Nephron progenitor cell (in vitro differentiated cells): ENCODE measurements at regions not wholly inside any gene's neighbourhood (a gene's known extent, or its start where the extent isn't known, plus 50 kb on each side); places are given as distances from the start of the nearest gene placed in this dataset.

Source experiments
- DNase-seq: peaks from one replicate; pipeline ENCODE4 v3.0.0; 2021
- H3K27ac Mint-ChIP-seq: 2 replicates; pipeline ENCODE4 v1.8.0; 2021; ENCODE audit warnings: mild to moderate bottlenecking, moderate library complexity, mixed read lengths
- H3K27me3 Mint-ChIP-seq: 2 replicates; pipeline ENCODE4 v1.8.0; 2021; ENCODE audit warnings: mild to moderate bottlenecking, low read depth, mixed read lengths; ENCODE audit not compliant: poor library complexity
- H3K36me3 Mint-ChIP-seq: 2 replicates; pipeline ENCODE4 v1.8.0; 2021; ENCODE audit warnings: low read depth, mixed read lengths
- H3K4me1 Mint-ChIP-seq: 2 replicates; pipeline ENCODE4 v1.8.0; 2021; ENCODE audit warnings: mixed read lengths
- H3K4me3 Mint-ChIP-seq: 2 replicates; pipeline ENCODE4 v1.8.0; 2021; ENCODE audit warnings: mild to moderate bottlenecking, moderate library complexity, mixed read lengths
- H3K9me3 Mint-ChIP-seq: 2 replicates; pipeline ENCODE4 v1.8.0; 2021; ENCODE audit warnings: mild to moderate bottlenecking, moderate library complexity, mixed read lengths
- TF ChIP-seq, protein P1 (sequence below): fragments of 200-600 bp; sonication (generic); IDR thresholded peaks from 2 replicates; pipeline ENCODE4 v1.5.0; 2021; ENCODE audit warnings: antibody characterized with exemption

DNA sequence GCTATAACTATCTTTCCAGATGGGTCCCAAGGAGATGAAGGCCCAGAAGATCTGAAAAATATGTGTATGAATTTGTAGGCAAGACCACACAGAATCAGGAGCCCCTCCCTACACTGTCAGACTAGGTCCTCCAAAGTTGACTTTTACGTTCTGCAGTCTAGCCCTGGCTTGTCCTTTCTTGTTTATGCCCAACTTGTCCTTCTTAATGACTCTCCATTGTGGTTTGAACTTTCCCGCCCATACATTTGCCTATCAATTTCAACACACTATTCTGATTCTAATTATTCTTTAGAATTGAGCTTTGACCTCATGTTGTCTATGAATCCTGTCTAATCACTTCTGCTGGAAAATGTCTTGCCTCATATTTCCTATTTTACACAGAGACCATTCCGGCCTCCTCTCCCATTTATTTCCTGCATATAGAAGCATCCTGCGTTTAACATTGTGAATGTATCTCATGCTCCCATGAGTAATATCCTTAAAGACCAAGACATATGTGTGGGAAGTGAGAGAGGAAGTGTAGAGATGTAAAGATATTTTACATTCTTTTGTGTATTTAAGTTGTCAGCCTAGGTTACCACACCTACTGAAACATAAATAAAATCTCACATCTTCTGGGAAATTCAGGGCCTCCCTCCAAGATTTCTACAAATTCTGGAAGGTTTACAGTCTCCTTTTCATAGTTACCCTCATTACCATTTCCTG, 348.3 kb downstream of the BCKDHB start:
- Mint-ChIP-seq H3K9me3 (no peaks in the 10 kb centered on the region), H3K36me3 (peaks cover 13% of the 10 kb centered on the region), H3K27ac (peak overlapping the region; percentile 2), H3K4me3 (no peak overlapping the region), H3K4me1 (no peaks in the 10 kb centered on the region), H3K27me3 (peaks cover 4% of the 10 kb centered on the region)
- TF ChIP-seq, protein P1, sequence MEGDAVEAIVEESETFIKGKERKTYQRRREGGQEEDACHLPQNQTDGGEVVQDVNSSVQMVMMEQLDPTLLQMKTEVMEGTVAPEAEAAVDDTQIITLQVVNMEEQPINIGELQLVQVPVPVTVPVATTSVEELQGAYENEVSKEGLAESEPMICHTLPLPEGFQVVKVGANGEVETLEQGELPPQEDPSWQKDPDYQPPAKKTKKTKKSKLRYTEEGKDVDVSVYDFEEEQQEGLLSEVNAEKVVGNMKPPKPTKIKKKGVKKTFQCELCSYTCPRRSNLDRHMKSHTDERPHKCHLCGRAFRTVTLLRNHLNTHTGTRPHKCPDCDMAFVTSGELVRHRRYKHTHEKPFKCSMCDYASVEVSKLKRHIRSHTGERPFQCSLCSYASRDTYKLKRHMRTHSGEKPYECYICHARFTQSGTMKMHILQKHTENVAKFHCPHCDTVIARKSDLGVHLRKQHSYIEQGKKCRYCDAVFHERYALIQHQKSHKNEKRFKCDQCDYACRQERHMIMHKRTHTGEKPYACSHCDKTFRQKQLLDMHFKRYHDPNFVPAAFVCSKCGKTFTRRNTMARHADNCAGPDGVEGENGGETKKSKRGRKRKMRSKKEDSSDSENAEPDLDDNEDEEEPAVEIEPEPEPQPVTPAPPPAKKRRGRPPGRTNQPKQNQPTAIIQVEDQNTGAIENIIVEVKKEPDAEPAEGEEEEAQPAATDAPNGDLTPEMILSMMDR: no peak
- DNase-seq: no peak

DNA sequence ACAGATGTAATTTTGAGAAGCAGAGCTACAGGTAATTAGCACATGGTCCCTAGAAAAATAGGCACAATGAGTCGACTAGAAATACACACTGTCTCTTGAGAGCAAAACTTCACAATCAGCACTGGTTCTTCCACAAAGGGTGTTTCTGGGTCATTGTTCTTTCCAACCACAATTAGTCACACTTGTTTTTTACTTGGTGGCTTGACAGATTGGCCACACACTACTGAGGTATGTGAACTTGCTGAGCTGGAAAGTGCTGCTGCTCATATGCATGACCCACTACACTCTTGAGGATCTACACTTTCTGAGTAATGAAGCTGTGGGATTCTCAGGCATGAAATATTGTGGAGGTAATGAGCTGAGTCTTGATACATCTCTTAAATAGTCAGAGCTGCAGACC, 347.7 kb downstream of the BCKDHB start:
- TF ChIP-seq, protein P1: no peak

GRCh38 chr6:80449726-80450125, 343.3 kb downstream of the BCKDHB start:
- no peak overlapping the region for H3K4me3 Mint-ChIP-seq
- H3K9me3 Mint-ChIP-seq: peaks cover 14% of the 10 kb centered on the region
- no peak for DNase-seq
- H3K27ac Mint-ChIP-seq: no peak overlapping the region
- H3K27me3 Mint-ChIP-seq: peaks cover under 1% of the 10 kb centered on the region
- TF ChIP-seq, protein P1: no peak
- peaks cover 17% of the 10 kb centered on the region for H3K36me3 Mint-ChIP-seq
- no peaks in the 10 kb centered on the region for H3K4me1 Mint-ChIP-seq

More for the DNA sequence above, 347.7 kb downstream of the BCKDHB start:
- Mint-ChIP-seq H3K27ac (no peak overlapping the region), H3K4me3 (no peak overlapping the region), H3K9me3 (no peaks in the 10 kb centered on the region), H3K36me3 (peaks cover 13% of the 10 kb centered on the region), H3K27me3 (peaks cover 4% of the 10 kb centered on the region), H3K4me1 (no peaks in the 10 kb centered on the region)
- DNase-seq: no peak

DNA sequence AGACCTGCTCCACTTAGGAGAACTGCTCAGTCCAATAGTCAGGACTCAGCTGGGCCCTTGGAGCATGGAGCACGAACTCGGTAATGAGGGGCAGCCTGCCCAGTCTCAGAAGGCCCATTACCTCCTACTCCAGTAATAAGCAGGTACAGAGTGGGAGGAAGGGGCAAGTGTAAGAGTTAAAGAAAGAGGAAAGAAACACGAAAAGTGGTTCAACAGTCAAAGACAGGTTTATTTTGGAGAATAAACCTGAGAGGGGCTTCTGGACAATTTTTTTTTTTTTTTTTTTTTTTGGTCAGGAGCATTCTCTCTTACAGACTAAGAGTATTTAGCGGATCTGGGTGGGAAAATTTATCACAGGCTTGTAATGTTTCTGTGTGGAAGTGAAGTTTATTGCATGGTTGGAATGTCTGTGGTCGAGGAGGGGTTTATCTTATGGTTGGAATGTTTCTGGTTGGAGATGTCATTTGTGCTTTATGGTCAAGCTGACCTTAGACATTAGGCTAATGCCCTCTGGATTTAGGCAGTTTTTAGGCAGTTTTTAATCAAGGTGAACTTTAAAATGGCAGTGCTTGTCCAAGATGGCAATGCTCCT, 340.1 kb downstream of the BCKDHB start:
- TF ChIP-seq, protein P1: no peak
- DNase-seq: no peak
- H3K36me3 Mint-ChIP-seq: peaks cover 13% of the 10 kb centered on the region
- no peak overlapping the region for H3K27ac Mint-ChIP-seq
- H3K4me1 Mint-ChIP-seq: no peaks in the 10 kb centered on the region
- no peak overlapping the region for H3K4me3 Mint-ChIP-seq
- no peaks in the 10 kb centered on the region for H3K27me3 Mint-ChIP-seq
- peaks cover 14% of the 10 kb centered on the region for H3K9me3 Mint-ChIP-seq

- Mint-ChIP-seq H3K36me3 (peaks cover 13% of the 10 kb centered on the region), H3K27me3 (no peaks in the 10 kb centered on the region)
Measured at GRCh38 chr6:80445751-80446150, 339.3 kb downstream of the BCKDHB start.

More at GRCh38 chr6:80445751-80446150, 339.3 kb downstream of the BCKDHB start:
- DNase-seq: no peak
- H3K9me3 Mint-ChIP-seq: peaks cover 14% of the 10 kb centered on the region
- no peak overlapping the region for H3K4me3 Mint-ChIP-seq
- H3K4me1 Mint-ChIP-seq: no peaks in the 10 kb centered on the region
- no peak overlapping the region for H3K27ac Mint-ChIP-seq
- TF ChIP-seq, protein P1: no peak
